Neuronal stem cell (in vitro differentiated cells): ENCODE measurements at regions not wholly inside any gene's neighbourhood (a gene's known extent, or its start where the extent isn't known, plus 50 kb on each side); places are given as distances from the start of the nearest gene placed in this dataset.

ENCODE experiments used
- DNase-seq: peaks from one replicate; pipeline ENCODE4 v3.0.0-alpha.2; 2013; ENCODE audit warnings: low spot score
- H2AFZ ChIP-seq: one replicate; pipeline ENCODE4 v1.6.1; 2013; ENCODE audit warnings: mild to moderate bottlenecking, low read length, inconsistent platforms
- H2AK5ac ChIP-seq: 2 replicates; pipeline ENCODE4 v1.6.1; 2013; ENCODE audit warnings: low read depth, mild to moderate bottlenecking, inconsistent platforms, low read length, moderate library complexity, mixed read lengths
- H2BK120ac ChIP-seq: 2 replicates; pipeline ENCODE4 v1.6.1; 2013; ENCODE audit warnings: low read depth, mild to moderate bottlenecking, inconsistent platforms, low read length, moderate library complexity, mixed read lengths
- H2BK12ac ChIP-seq: one replicate; pipeline ENCODE4 v1.6.1; 2013; ENCODE audit warnings: low read length, inconsistent platforms
- H2BK15ac ChIP-seq: 2 replicates; pipeline ENCODE4 v1.6.1; 2013; ENCODE audit warnings: mild to moderate bottlenecking, low read length, inconsistent platforms, mixed read lengths
- H2BK5ac ChIP-seq: one replicate; pipeline ENCODE4 v1.6.1; 2013; ENCODE audit warnings: inconsistent platforms, mild to moderate bottlenecking, low read length, moderate library complexity
- H3K14ac ChIP-seq: one replicate; pipeline ENCODE4 v1.6.1; 2013; ENCODE audit warnings: low read length, inconsistent platforms
- H3K18ac ChIP-seq: 2 replicates; pipeline ENCODE4 v1.6.1; 2013; ENCODE audit warnings: low read length, inconsistent platforms
- H3K23ac ChIP-seq: 2 replicates; pipeline ENCODE4 v1.6.1; 2013; ENCODE audit warnings: low read depth, mild to moderate bottlenecking, mixed read lengths, low read length, inconsistent platforms; ENCODE audit not compliant: poor library complexity
- H3K27ac ChIP-seq: replicated peaks from 3 replicates; pipeline ENCODE4 v1.5.1; 2013; ENCODE audit warnings: low read length, inconsistent platforms
- H3K27me3 ChIP-seq, 3 experiments: 2 replicates each; pipeline ENCODE4 v1.6.1; 2013; ENCODE audit warnings: low read length in 3 of 3, mild to moderate bottlenecking in 2 of 3, inconsistent platforms in 1 of 3, low read depth in 1 of 3, mixed read lengths in 1 of 3, moderate library complexity in 1 of 3; ENCODE audit not compliant: control insufficient read depth in 3 of 3, insufficient read depth in 3 of 3
- H3K36me3 ChIP-seq, 2 donors: replicated peaks in 1 of 2; 2 replicates each; pipeline ENCODE4 v1.6.1; 2013; ENCODE audit warnings: low read length in 2 of 2; ENCODE audit not compliant: control insufficient read depth in 2 of 2, insufficient read depth in 2 of 2
- H3K4ac ChIP-seq: 2 replicates; pipeline ENCODE4 v1.6.1; 2013; ENCODE audit warnings: inconsistent platforms, mild to moderate bottlenecking, low read length, moderate library complexity
- H3K4me1 ChIP-seq, 2 donors: 1 replicate in 1 of 2; 2 replicates in 1 of 2; pipeline ENCODE4 v1.6.1; 2013; ENCODE audit warnings: low read length in 2 of 2, low read depth in 1 of 2; ENCODE audit not compliant: control insufficient read depth in 2 of 2, insufficient read depth in 1 of 2
- H3K4me2 ChIP-seq: one replicate; pipeline ENCODE4 v1.6.1; 2013; ENCODE audit warnings: mild to moderate bottlenecking, low read length, inconsistent platforms; ENCODE audit not compliant: insufficient read depth, poor library complexity, severe bottlenecking
- H3K4me3 ChIP-seq, 2 donors: 2 replicates each; pipeline ENCODE4 v1.5.1; 2013; ENCODE audit warnings: low read length in 2 of 2, mild to moderate bottlenecking in 2 of 2, inconsistent platforms in 1 of 2, moderate library complexity in 1 of 2
- H3K79me1 ChIP-seq: one replicate; pipeline ENCODE4 v1.6.1; 2013; ENCODE audit warnings: low read depth, mild to moderate bottlenecking, inconsistent platforms, low read length, moderate library complexity
- H3K9ac ChIP-seq: one replicate; pipeline ENCODE4 v1.6.1; 2013; ENCODE audit warnings: mild to moderate bottlenecking, low read depth, low read length, inconsistent platforms; ENCODE audit not compliant: poor library complexity
- H3K9me3 ChIP-seq, 2 donors: replicated peaks in 1 of 2; 2 replicates each; pipeline versions ENCODE3 to v1.6.1; 2013; ENCODE audit warnings: low read length in 2 of 2, mild to moderate bottlenecking in 2 of 2, inconsistent platforms in 1 of 2, low read depth in 1 of 2, mixed read lengths in 1 of 2, moderate library complexity in 1 of 2; ENCODE audit not compliant: control insufficient read depth in 2 of 2, insufficient read depth in 1 of 2
- H4K8ac ChIP-seq: one replicate; pipeline ENCODE4 v1.6.1; 2013; ENCODE audit warnings: low read depth, mild to moderate bottlenecking, inconsistent platforms, low read length, moderate library complexity
- H4K91ac ChIP-seq: one replicate; pipeline ENCODE4 v1.6.1; 2013; ENCODE audit warnings: low read length, low read depth, mild to moderate bottlenecking, inconsistent platforms; ENCODE audit not compliant: poor library complexity
- WGBS, 2 donors: extraction: QIAGEN DNeasy Blood & Tissue Kit; methylation state at CpG; one replicate each; pipeline ENCODE4 v1.1.7; 2013; ENCODE audit warnings: missing lambda C conversion rate in 2 of 2, mixed read lengths in 1 of 2; ENCODE audit not compliant: insufficient read length in 2 of 2, insufficient replicate concordance in 1 of 2; ENCODE audit errors: extremely low coverage in 2 of 2; 5-methylcytosine and 5-hydroxymethylcytosine counted together

DNA sequence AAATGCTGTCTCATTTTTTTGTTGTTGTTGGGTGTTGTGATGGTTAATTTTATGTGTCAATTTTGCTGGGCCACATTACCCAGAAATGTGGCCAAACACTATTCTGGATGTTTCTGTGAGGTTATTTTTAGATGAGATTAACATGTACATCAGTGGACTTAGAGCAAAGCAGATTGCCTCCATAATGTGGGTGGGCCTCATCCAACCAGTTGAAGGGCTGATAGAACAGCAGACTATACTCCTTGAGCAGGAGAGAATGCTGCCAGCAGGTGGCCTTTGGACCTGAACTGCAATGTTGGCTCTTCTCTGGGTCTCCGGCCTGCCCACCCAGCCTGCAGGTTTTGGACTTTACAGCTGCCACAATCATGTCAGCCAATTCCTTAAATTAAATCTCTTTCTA, 169.0 kb downstream of the FTCDNL1 start:
- H3K79me1 ChIP-seq, result no peaks in the 10 kb centered on the region
- no CpG with 5 or more reads among the region's 1 CpG for WGBS, 2 donors
- no peak overlapping the region for H3K9ac ChIP-seq
- H4K91ac ChIP-seq, result no peak overlapping the region
- H3K4me3 ChIP-seq, result no peak overlapping the region
- H3K18ac ChIP-seq, result no peak overlapping the region
- no peak overlapping the region for H2BK15ac ChIP-seq
- no peaks in the 10 kb centered on the region for H3K36me3 ChIP-seq
- DNase-seq, result no peak
- no peak overlapping the region for H3K27ac ChIP-seq
- H3K14ac ChIP-seq, result no peak overlapping the region
- H3K4ac ChIP-seq, result no peak overlapping the region
- no peaks in the 10 kb centered on the region for H3K27me3 ChIP-seq
- H3K9me3 ChIP-seq, result no peaks in the 10 kb centered on the region
- no peak overlapping the region for H2AFZ ChIP-seq
- H4K8ac ChIP-seq, result no peak overlapping the region
- H3K4me2 ChIP-seq, result no peak overlapping the region
- no peak overlapping the region for H2BK5ac ChIP-seq
- H2AK5ac ChIP-seq, result no peak overlapping the region
- no peak overlapping the region for H2BK120ac ChIP-seq
- H3K23ac ChIP-seq, result no peak overlapping the region
- H3K4me1 ChIP-seq, result no peaks in the 10 kb centered on the region
- H2BK12ac ChIP-seq, result no peak overlapping the region

GRCh38 chr2:199680482-199680881, 170.5 kb downstream of the FTCDNL1 start:
- no peak overlapping the region for H2BK15ac ChIP-seq
- H3K4me1 ChIP-seq, result no peaks in the 10 kb centered on the region
- no peak overlapping the region for H4K8ac ChIP-seq
- DNase-seq, result no peak
- H3K4me3 ChIP-seq, result no peak overlapping the region
- no peak overlapping the region for H2AFZ ChIP-seq
- no CpG with 5 or more reads among the region's 4 CpGs for WGBS, 2 donors
- no peak overlapping the region for H2AK5ac ChIP-seq
- H3K4me2 ChIP-seq, result no peak overlapping the region
- no peak overlapping the region for H3K27ac ChIP-seq
- no peak overlapping the region for H3K23ac ChIP-seq
- H3K18ac ChIP-seq, result no peak overlapping the region
- H3K79me1 ChIP-seq, result no peaks in the 10 kb centered on the region
- no peak overlapping the region for H3K14ac ChIP-seq
- no peak overlapping the region for H3K9ac ChIP-seq
- no peak overlapping the region for H3K4ac ChIP-seq
- no peak overlapping the region for H4K91ac ChIP-seq
- no peaks in the 10 kb centered on the region for H3K27me3 ChIP-seq
- no peaks in the 10 kb centered on the region for H3K9me3 ChIP-seq
- no peaks in the 10 kb centered on the region for H3K36me3 ChIP-seq
- no peak overlapping the region for H2BK5ac ChIP-seq
- H2BK120ac ChIP-seq, result no peak overlapping the region
- H2BK12ac ChIP-seq, result no peak overlapping the region

DNA sequence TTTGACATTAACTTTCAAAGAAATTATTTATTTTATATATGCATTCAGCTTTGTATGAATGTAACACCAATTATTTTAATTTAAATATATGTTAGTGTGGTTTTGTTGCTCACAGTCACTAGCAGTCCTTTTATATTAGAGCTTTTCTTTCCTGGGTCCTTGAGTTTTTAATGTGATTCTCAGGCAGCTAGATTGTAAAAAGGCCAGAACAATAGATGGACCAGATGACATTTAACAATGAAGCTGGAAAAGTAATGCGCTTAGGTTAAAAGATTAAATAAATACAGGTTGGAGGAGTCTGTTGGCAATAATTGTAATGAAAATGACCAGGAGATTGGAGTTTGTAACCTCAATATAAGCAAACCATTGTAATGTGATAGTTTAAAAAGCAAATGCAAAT, 171.1 kb downstream of the FTCDNL1 start:
- no peaks in the 10 kb centered on the region for H3K9me3 ChIP-seq
- H3K18ac ChIP-seq, result no peak overlapping the region
- H4K8ac ChIP-seq, result no peak overlapping the region
- H4K91ac ChIP-seq, result no peak overlapping the region
- no peaks in the 10 kb centered on the region for H3K4me1 ChIP-seq
- no CpG with 5 or more reads among the region's 1 CpG for WGBS, 2 donors
- DNase-seq, result no peak
- H3K27me3 ChIP-seq, result no peaks in the 10 kb centered on the region
- no peak overlapping the region for H2BK5ac ChIP-seq
- H3K9ac ChIP-seq, result no peak overlapping the region
- no peak overlapping the region for H2BK120ac ChIP-seq
- no peaks in the 10 kb centered on the region for H3K36me3 ChIP-seq
- no peak overlapping the region for H3K23ac ChIP-seq
- H2AFZ ChIP-seq, result no peak overlapping the region
- no peaks in the 10 kb centered on the region for H3K79me1 ChIP-seq
- H3K4me2 ChIP-seq, result no peak overlapping the region
- no peak overlapping the region for H3K14ac ChIP-seq
- H2BK12ac ChIP-seq, result no peak overlapping the region
- no peak overlapping the region for H3K27ac ChIP-seq
- H3K4ac ChIP-seq, result no peak overlapping the region
- H3K4me3 ChIP-seq, result no peak overlapping the region
- no peak overlapping the region for H2AK5ac ChIP-seq
- no peak overlapping the region for H2BK15ac ChIP-seq

GRCh38 chr2:199677881-199678280, 173.1 kb downstream of the FTCDNL1 start:
- no peaks in the 10 kb centered on the region for H3K4me1 ChIP-seq
- no peak overlapping the region for H2AK5ac ChIP-seq
- H2BK5ac ChIP-seq, result no peak overlapping the region
- no peak for DNase-seq
- no peaks in the 10 kb centered on the region for H3K36me3 ChIP-seq
- H3K9ac ChIP-seq, result no peak overlapping the region
- H3K4me3 ChIP-seq, result no peak overlapping the region
- no peak overlapping the region for H4K91ac ChIP-seq
- H2BK120ac ChIP-seq, result no peak overlapping the region
- H4K8ac ChIP-seq, result no peak overlapping the region
- no peak overlapping the region for H3K14ac ChIP-seq
- no peak overlapping the region for H2BK12ac ChIP-seq
- no peak overlapping the region for H3K23ac ChIP-seq
- no peak overlapping the region for H3K18ac ChIP-seq
- H3K9me3 ChIP-seq, result no peaks in the 10 kb centered on the region
- no peak overlapping the region for H3K4me2 ChIP-seq
- H2AFZ ChIP-seq, result no peak overlapping the region
- no peak overlapping the region for H3K27ac ChIP-seq
- H2BK15ac ChIP-seq, result no peak overlapping the region
- no peak overlapping the region for H3K4ac ChIP-seq
- no CpG with 5 or more reads among the region's 4 CpGs for WGBS, 2 donors
- H3K27me3 ChIP-seq, result no peaks in the 10 kb centered on the region
- H3K79me1 ChIP-seq, result no peaks in the 10 kb centered on the region
